ENCODE measurements at regions not wholly inside any gene's neighbourhood (a gene's known extent, or its start where the extent isn't known, plus 50 kb on each side); places are given as distances from the start of the nearest gene placed in this dataset.

DNA sequence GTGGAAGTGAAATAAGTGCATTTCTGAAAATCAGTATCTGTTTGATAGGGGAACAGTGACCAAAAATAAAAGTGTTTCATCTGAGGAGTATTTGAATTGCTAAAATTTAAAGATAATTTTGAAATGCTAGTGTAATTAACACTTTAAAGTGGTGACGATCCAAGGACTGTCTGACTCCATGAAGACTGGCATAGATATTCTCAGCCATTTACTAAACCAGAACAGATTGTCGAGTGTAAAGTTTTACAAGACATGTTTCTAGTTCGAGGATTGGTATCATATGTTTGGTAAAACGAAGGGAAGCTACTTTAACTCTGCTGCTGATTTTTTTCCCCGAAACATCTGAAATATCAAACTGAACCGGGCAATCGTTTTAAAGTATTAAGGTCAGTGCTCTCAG, 417.9 kb downstream of the EPHA4 start:
- TF ChIP-seq, protein P1, sequence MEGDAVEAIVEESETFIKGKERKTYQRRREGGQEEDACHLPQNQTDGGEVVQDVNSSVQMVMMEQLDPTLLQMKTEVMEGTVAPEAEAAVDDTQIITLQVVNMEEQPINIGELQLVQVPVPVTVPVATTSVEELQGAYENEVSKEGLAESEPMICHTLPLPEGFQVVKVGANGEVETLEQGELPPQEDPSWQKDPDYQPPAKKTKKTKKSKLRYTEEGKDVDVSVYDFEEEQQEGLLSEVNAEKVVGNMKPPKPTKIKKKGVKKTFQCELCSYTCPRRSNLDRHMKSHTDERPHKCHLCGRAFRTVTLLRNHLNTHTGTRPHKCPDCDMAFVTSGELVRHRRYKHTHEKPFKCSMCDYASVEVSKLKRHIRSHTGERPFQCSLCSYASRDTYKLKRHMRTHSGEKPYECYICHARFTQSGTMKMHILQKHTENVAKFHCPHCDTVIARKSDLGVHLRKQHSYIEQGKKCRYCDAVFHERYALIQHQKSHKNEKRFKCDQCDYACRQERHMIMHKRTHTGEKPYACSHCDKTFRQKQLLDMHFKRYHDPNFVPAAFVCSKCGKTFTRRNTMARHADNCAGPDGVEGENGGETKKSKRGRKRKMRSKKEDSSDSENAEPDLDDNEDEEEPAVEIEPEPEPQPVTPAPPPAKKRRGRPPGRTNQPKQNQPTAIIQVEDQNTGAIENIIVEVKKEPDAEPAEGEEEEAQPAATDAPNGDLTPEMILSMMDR (IDR thresholded peaks at IDR 0.05): no peak
- TF ChIP-seq POLR2A (IDR thresholded peaks at IDR 0.05): no peak
